Astrocyte of the cerebellum (primary cell): ENCODE measurements at regions not wholly inside any gene's neighbourhood (a gene's known extent, or its start where the extent isn't known, plus 50 kb on each side); places are given as distances from the start of the nearest gene placed in this dataset.

Experiments
- DNase-seq: peaks from one replicate; pipeline ENCODE4 v3.0.0-alpha.2; 2011; ENCODE audit warnings: low read depth
- H3K4me3 ChIP-seq: 2 replicates; pipeline ENCODE4 v1.5.1; 2011; ENCODE audit warnings: mild to moderate bottlenecking, low read depth, low read length, moderate library complexity
- CTCF ChIP-seq: IDR thresholded peaks from 2 replicates; pipeline ENCODE4 v1.5.1; 2012; ENCODE audit warnings: low read length, low read depth, moderate library complexity, mild to moderate bottlenecking; ENCODE audit errors: missing control alignments
- in situ Hi-C: cut with HindIII; loops from 2 replicates; pipeline ENCODE4 v1.10.0; 2017; ENCODE audit warnings: low sequenced_read_pairs

GRCh38 chr5:44225231-44226160 lies 163.7 kb downstream of the FGF10 start:
- no peak overlapping the region for H3K4me3 ChIP-seq
- TF ChIP-seq CTCF: no peak
- no peak for DNase-seq
- in situ Hi-C loops: no loop called here

GRCh38 chr5:44199408-44199807 lies 189.8 kb downstream of the FGF10 start:
- DNase-seq: no peak
- no peak overlapping the region for H3K4me3 ChIP-seq
- no peak for TF ChIP-seq CTCF
- in situ Hi-C loops: no loop called here

- no peak for DNase-seq
- TF ChIP-seq CTCF: no peak
- in situ Hi-C loops: no loop called here
- H3K4me3 ChIP-seq: no peak overlapping the region
Observed at GRCh38 chr5:44189255-44189654, 200.0 kb downstream of the FGF10 start.

- no peak for TF ChIP-seq CTCF
- DNase-seq: no peak
- in situ Hi-C loops: no loop called here
- H3K4me3 ChIP-seq: no peak overlapping the region
Observed at GRCh38 chr5:44187973-44188372, 201.2 kb downstream of the FGF10 start.

GRCh38 chr5:44183753-44184152 lies 205.5 kb downstream of the FGF10 start:
- no peak overlapping the region for H3K4me3 ChIP-seq
- DNase-seq: no peak
- in situ Hi-C loops: no loop called here
- no peak for TF ChIP-seq CTCF

GRCh38 chr5:44183312-44183711 lies 205.9 kb downstream of the FGF10 start:
- in situ Hi-C loops: no loop called here
- H3K4me3 ChIP-seq: no peak overlapping the region
- no peak for DNase-seq
- no peak for TF ChIP-seq CTCF
